H7 (cell line): ENCODE measurements at regions not wholly inside any gene's neighbourhood (a gene's known extent, or its start where the extent isn't known, plus 50 kb on each side); places are given as distances from the start of the nearest gene placed in this dataset.

Experiments
- DNase-seq: peaks from one replicate; pipeline ENCODE4 v3.0.0; 2012
- H3K27me3 ChIP-seq: 2 replicates; pipeline ENCODE4 v1.6.0; 2011; ENCODE audit warnings: mild to moderate bottlenecking, low read length; ENCODE audit not compliant: control insufficient read depth, insufficient read depth
- H3K36me3 ChIP-seq: replicated peaks from 2 replicates; pipeline ENCODE4 v1.5.1; 2011; ENCODE audit warnings: low read length; ENCODE audit not compliant: control insufficient read depth, insufficient read depth
- H3K4me3 ChIP-seq: 2 replicates; pipeline ENCODE4 v1.5.1; 2011; ENCODE audit warnings: low read depth, mild to moderate bottlenecking, control low read depth, low read length, moderate library complexity; ENCODE audit not compliant: insufficient read depth

- no peak for DNase-seq
- Histone ChIP-seq H3K36me3 (no peaks in the 10 kb centered on the region), H3K27me3 (no peaks in the 10 kb centered on the region), H3K4me3 (no peak overlapping the region)
Observed at GRCh38 chr4:82225030-82225429, 148.8 kb downstream of the HNRNPD start.

DNA sequence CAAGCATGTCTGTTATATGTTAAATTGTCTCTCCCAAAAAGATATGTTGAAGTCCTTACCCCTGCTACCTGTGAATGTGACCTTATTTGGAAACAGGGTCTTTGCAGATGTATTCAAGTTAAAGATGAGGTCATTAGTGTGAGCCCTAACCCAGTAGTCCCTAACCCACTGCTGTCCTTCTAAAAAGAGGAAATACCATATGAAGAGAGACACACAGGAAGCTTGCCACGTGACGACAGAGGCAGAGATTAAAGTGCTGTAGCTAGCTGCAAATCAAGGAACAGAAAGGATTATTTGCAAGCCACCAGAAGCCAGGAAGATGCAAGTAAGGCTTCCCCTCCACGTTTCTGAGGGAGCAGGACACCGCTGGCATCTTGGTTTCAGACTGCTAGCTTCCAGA lies 150.1 kb downstream of the HNRNPD start:
- Histone ChIP-seq H3K36me3 (no peaks in the 10 kb centered on the region), H3K27me3 (no peaks in the 10 kb centered on the region), H3K4me3 (no peak overlapping the region)
- DNase-seq: peak; percentile 13

DNA sequence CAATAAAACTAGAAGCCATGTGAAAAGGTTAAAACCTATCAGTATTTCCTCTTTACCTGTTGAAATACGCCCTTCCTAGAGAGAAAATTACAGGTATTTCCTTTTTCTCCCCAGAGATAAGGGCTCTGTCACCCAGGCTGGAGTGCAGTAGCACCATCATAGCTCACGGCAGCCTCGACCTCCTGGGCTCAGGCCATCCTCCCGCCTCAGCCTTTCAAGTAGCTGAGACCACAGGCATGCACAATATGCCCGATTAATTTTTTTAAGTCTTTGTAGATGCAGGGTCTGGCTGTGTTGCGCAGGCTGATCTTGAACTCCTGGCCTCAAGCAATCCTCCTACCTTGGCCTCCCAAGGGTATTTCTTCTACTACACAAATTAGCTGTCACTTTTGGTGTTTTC lies 154.4 kb downstream of the HNRNPD start:
- Histone ChIP-seq H3K4me3 (no peak overlapping the region), H3K27me3 (no peaks in the 10 kb centered on the region), H3K36me3 (no peaks in the 10 kb centered on the region)
- DNase-seq: no peak

DNA sequence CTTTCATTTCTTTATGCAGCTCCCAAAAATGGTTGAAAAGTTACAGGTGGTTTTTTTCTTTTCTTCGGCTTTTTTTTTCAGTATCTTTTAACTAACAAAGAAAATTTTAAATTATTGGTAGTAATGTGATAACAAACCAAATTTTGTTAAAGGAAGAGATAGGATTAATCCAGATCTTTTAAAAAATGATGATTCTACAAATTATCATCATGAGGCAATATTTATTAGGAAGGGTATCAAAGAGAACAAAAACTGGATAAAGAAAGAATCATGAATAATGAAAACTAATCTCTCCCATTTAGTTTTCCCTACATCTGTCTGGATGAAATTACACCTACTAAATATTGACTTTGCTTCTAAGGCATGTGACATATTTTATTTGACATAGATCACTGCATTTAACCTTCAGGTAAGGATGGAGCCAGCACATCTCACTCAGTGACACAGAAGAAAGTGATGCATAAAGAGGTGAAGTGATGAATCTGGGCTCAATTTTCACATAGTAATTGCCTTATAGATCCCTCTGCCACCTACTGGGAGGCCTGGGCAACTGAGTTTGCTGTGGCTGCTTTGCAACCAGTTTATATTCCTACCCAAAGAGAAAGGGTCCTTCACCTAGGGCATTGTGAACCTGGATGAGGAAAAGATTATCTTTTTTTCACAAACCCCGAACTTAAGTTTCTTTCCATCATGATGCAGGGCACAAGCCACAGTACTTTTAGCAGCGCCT lies 155.6 kb downstream of the HNRNPD start:
- Histone ChIP-seq H3K36me3 (no peaks in the 10 kb centered on the region), H3K4me3 (no peak overlapping the region), H3K27me3 (no peaks in the 10 kb centered on the region)
- DNase-seq: peak; percentile 10

DNA sequence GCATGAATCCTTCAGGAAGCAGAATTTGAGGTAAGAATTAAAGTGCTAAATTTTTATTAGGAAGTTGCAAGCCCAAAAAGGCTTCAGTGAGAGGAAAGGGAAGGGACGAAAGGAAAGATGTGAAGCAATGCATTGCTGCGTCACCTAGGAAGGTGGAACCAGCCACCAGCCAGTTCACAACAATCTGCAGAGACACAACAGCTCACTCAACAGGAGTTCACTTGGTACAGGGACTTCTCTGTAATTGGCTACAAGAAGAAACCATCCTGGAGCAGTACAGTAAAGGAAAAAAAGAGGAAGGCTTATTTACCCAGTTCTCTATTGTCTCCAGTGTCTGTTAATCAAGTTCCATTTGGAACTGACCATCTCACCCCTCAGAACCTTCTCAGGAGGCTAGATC lies 157.6 kb downstream of the HNRNPD start:
- Histone ChIP-seq H3K36me3 (no peaks in the 10 kb centered on the region), H3K4me3 (no peak overlapping the region), H3K27me3 (no peaks in the 10 kb centered on the region)
- DNase-seq: no peak

DNA sequence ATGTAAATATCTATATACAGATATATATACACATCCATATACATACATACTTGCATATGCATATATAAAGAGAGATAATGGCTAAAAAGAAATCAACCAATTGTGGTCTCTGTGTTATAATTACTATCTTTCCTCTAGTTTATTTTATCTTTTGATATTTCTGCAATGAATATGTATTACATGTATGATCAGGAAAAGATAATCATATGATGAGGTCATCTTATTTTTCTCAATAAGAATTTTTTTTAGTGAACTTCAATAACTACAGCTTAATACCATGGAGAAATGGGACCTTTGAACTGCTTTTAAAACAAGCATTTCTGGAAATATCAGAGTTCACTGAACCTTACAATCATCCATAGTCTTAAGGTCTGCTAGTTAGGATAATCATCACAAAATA lies 158.0 kb downstream of the HNRNPD start:
- Histone ChIP-seq H3K36me3 (no peaks in the 10 kb centered on the region), H3K4me3 (no peak overlapping the region), H3K27me3 (no peaks in the 10 kb centered on the region)
- DNase-seq: no peak

DNA sequence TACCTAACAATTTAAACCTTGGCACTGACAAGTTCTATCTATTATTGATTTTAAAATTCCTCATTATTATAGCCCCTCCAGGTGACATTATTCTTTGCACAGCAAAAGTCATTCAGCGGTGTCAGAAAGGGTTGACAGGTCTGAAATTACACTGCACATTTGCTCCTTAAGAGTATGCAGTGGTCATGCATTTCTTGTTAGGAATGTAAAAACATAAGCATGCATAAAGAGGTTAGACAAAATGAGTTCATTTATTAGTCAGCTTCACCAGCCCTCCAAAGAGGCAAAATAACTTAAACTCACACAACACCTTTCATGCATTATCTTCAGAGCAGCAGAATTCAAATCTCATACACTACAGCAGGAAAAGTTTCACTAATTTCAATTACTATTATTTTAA lies 158.8 kb downstream of the HNRNPD start:
- no peaks in the 10 kb centered on the region for H3K36me3 ChIP-seq
- H3K27me3 ChIP-seq: no peaks in the 10 kb centered on the region
- H3K4me3 ChIP-seq: no peak overlapping the region
- no peak for DNase-seq

- DNase-seq: no peak
- Histone ChIP-seq H3K36me3 (no peaks in the 10 kb centered on the region), H3K27me3 (no peaks in the 10 kb centered on the region), H3K4me3 (no peak overlapping the region)
Observed at GRCh38 chr4:82213485-82214417, 160.0 kb downstream of the HNRNPD start.

DNA sequence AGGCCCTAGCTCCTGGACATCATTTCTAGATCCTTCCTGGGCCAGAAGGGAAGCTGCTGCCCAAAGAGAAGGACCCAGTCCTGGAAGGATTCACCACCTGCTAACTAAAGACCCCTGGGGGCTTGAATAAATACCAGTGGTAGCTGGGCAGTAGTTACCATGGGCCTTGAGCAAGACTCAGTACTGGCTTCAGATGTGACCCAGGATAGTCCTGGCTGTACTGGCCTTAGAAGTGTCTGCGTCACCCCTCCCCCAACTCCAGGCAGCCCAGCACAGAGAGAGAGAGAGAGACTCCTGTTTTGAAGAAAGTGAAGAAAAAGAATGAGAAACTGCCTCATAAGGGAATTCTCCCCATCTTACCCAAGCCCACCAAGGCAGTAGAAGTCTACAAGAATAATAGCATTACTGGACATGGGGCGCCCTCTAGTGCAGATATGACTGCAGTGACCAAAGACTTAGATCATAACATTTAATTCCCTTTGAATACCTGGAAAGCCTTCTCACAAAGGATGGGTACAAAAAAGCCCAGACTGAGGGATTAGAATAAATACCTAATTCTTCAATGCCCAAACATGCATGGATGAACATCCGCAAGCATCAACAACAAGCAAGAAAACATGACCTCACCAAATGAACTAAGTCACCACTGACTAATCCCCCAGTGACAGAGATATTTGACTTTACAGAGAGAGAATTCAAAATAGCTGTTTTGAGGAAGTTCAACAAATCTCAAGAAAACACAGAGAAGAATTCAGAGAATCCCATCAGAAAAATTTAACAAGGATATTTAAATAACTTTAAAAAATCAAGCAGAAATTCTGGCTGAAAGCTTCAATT lies 171.8 kb downstream of the HNRNPD start:
- Histone ChIP-seq H3K27me3 (no peaks in the 10 kb centered on the region), H3K4me3 (no peak overlapping the region), H3K36me3 (no peaks in the 10 kb centered on the region)
- peak; percentile 28 for DNase-seq

GRCh38 chr4:82201303-82201702 lies 172.5 kb downstream of the HNRNPD start:
- Histone ChIP-seq H3K27me3 (no peaks in the 10 kb centered on the region), H3K4me3 (no peak overlapping the region), H3K36me3 (no peaks in the 10 kb centered on the region)
- DNase-seq: no peak

DNA sequence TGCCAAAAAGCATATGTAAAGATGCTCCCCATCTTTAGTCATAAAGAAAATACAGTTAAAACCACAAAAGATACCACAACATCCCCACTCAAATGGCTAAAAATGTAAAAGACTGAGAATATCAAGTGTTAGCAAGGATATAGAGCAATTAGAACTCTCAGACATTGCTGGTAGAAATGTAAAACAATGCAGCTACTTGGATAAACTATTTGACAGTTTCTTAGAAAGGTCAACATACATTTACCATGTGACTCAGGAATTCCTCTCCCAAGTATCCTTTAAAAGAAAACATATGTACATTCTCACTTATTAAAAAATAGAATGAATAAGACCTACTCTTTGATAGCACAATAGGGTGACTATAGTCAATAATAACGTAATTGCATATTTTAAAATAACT lies 173.7 kb downstream of the HNRNPD start:
- no peak for DNase-seq

GRCh38 chr4:82194329-82194728 lies 179.5 kb downstream of the HNRNPD start:
- no peaks in the 10 kb centered on the region for H3K27me3 ChIP-seq
- no peak for DNase-seq
- H3K4me3 ChIP-seq: no peak overlapping the region
- H3K36me3 ChIP-seq: no peaks in the 10 kb centered on the region

More for the DNA sequence above, 173.7 kb downstream of the HNRNPD start:
- Histone ChIP-seq H3K27me3 (no peaks in the 10 kb centered on the region), H3K4me3 (no peak overlapping the region), H3K36me3 (no peaks in the 10 kb centered on the region)

DNA sequence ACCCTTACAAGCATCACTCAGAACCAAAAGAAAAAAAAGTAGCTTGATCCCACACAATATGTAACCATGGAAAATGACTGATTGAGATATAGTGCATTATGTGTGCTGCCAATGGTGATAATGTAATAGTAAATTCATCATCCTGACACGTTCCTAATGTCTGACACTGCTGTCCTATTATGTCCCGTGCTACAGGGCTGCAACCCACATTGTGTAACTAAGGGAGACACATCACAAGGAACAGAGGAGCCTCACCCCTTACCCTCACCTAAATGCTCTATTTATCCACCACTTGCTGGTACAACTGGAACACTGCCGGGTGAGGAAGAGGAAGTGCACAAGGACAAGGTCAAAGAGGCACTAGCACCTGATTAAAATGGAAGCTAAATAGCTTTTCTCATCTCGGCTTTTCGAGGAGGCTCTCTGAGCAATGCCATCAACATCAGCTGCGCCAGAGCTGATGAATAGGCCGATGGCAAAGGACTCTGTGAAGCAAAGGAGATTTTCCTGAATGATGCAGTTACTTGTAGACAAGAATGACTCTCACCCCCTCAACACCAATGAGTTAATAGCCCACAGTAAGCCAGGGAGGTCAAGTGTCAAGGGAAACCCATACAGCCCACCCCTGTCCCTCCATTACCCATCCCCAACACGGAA lies 181.6 kb downstream of the HNRNPD start:
- Histone ChIP-seq H3K27me3 (no peaks in the 10 kb centered on the region), H3K36me3 (no peaks in the 10 kb centered on the region), H3K4me3 (no peak overlapping the region)
- DNase-seq: no peak

DNA sequence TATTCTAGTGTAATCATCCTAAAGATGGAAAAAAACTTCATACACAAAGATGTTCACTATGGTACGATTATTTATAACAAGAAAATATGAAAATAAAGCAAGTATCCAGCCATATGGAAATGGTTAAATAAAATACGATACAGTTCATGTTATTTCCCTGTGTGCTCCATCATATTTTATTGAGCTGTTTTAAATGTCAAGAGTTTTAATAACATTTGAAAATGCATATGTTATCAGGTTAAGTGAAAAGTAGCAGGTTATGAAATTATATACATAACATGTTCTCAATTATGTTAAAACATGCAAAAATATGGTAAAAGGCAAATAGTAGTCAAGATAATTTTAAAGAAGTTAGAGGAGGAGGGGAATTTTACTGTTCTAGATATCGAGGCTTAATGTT lies 192.0 kb downstream of the HNRNPD start:
- DNase-seq: no peak
- Histone ChIP-seq H3K4me3 (no peak overlapping the region), H3K27me3 (no peaks in the 10 kb centered on the region), H3K36me3 (no peaks in the 10 kb centered on the region)
